GM23248 (cell line): ENCODE measurements at regions not wholly inside any gene's neighbourhood (a gene's known extent, or its start where the extent isn't known, plus 50 kb on each side); places are given as distances from the start of the nearest gene placed in this dataset.

Experiments
- DNase-seq: peaks from one replicate; pipeline ENCODE4 v3.0.0-alpha.2; 2015
- H2AFZ ChIP-seq: fragments of 200-600 bp; sonication (generic); 2 replicates; pipeline ENCODE4 v1.6.1; 2016; ENCODE audit warnings: antibody characterized with exemption
- H3F3A ChIP-seq: fragments of 200-600 bp; sonication (generic); 2 replicates; pipeline ENCODE4 v1.6.1; 2016; ENCODE audit warnings: mild to moderate bottlenecking, antibody characterized with exemption, mixed run types; ENCODE audit not compliant: insufficient read depth
- H3K27ac ChIP-seq: fragments of 200-600 bp; sonication (generic); 2 replicates; pipeline ENCODE4 v1.5.1; 2016; ENCODE audit warnings: mild to moderate bottlenecking
- H3K27me3 ChIP-seq: fragments of 200-600 bp; sonication (generic); replicated peaks from 2 replicates; pipeline ENCODE4 v1.6.1; 2016; ENCODE audit warnings: mild to moderate bottlenecking; ENCODE audit not compliant: insufficient read depth
- H3K36me3 ChIP-seq: fragments of 200-600 bp; sonication (generic); 2 replicates; pipeline ENCODE4 v1.6.1; 2016; ENCODE audit warnings: low read depth, mild to moderate bottlenecking
- H3K4me1 ChIP-seq: fragments of 200-600 bp; sonication (generic); 2 replicates; pipeline ENCODE4 v1.6.1; 2016; ENCODE audit warnings: mild to moderate bottlenecking; ENCODE audit not compliant: insufficient read depth
- H3K4me2 ChIP-seq: fragments of 200-600 bp; sonication (generic); one replicate; pipeline ENCODE4 v1.6.1; 2016; ENCODE audit warnings: mild to moderate bottlenecking; ENCODE audit not compliant: unreplicated experiment
- H3K4me3 ChIP-seq: fragments of 200-600 bp; sonication (generic); 2 replicates; pipeline ENCODE4 v1.5.1; 2016; ENCODE audit warnings: mild to moderate bottlenecking
- H3K79me2 ChIP-seq: fragments of 200-600 bp; sonication (generic); 2 replicates; pipeline ENCODE4 v1.6.1; 2016; ENCODE audit warnings: mild to moderate bottlenecking; ENCODE audit not compliant: insufficient read depth
- H3K9ac ChIP-seq: fragments of 200-600 bp; sonication (generic); 2 replicates; pipeline ENCODE4 v1.6.1; 2016; ENCODE audit warnings: mild to moderate bottlenecking
- H3K9me2 ChIP-seq: fragments of 200-600 bp; sonication (generic); 2 replicates; pipeline ENCODE4 v1.6.1; 2016; ENCODE audit warnings: mixed run types, mild to moderate bottlenecking, moderate library complexity; ENCODE audit not compliant: insufficient read depth
- H3K9me3 ChIP-seq: fragments of 200-600 bp; sonication (generic); one replicate; pipeline ENCODE4 v1.6.1; 2017; ENCODE audit warnings: low read depth
- H4K20me1 ChIP-seq: fragments of 200-600 bp; sonication (generic); 2 replicates; pipeline ENCODE4 v1.6.0; 2016; ENCODE audit not compliant: insufficient read depth
- EZH2 ChIP-seq: fragments of 200-600 bp; sonication (generic); IDR thresholded peaks from 2 replicates; pipeline ENCODE4 v1.6.1; 2018; ENCODE audit warnings: antibody characterized with exemption, mild to moderate bottlenecking; ENCODE audit not compliant: insufficient read depth, poor library complexity, severe bottlenecking
- EZH2phosphoT487 ChIP-seq: fragments of 200-600 bp; sonication (generic); IDR thresholded peaks from 2 replicates; pipeline ENCODE4 v1.6.1; 2018; ENCODE audit warnings: antibody characterized with exemption, moderate library complexity, mild to moderate bottlenecking, low read depth; ENCODE audit not compliant: insufficient read depth
- WGBS, 2 experiments: methylation state at CpG; one replicate each; pipeline ENCODE4 v1.1.6; 2015 to 2017; ENCODE audit warnings: low lambda C conversion rate in 2 of 2, low coverage in 1 of 2; ENCODE audit errors: missing lambda C conversion rate in 2 of 2; 5-methylcytosine and 5-hydroxymethylcytosine counted together
- in situ Hi-C: fragments of 300-500 bp; cut with MboI; formaldehyde crosslinking; loops from 2 replicates; pipeline ENCODE4 v1.15.0; 2020

DNA sequence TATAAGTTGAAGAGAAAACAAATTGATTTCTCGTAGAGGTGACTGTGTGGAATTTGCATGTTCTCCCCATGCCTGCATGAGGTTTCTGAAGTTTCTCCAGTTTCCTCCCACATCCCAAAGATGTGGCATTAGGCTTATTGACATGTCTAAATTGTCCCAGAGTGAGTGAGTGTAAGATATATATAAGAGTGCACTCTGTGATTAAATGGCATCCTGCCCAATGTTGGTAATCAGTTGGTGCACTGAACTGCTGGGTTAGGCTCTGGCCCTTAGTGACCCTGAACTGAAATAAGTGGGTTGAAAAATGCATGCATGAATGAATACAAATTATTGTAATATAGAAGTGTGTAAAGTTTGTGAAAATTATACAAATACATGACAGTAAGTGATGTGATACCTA, 1106.5 kb downstream of the TECRL start:
- no peaks in the 10 kb centered on the region for H3K27me3 ChIP-seq
- H4K20me1 ChIP-seq, result no peaks in the 10 kb centered on the region
- no peaks in the 10 kb centered on the region for H3K9me2 ChIP-seq
- H3K9ac ChIP-seq, result no peak overlapping the region
- no peaks in the 10 kb centered on the region for H3K4me1 ChIP-seq
- no peaks in the 10 kb centered on the region for H3F3A ChIP-seq
- H3K4me3 ChIP-seq, result no peak overlapping the region
- 5 to 8% methylated on average over 1 of the region's 1 CpG for WGBS, 2 experiments
- H3K36me3 ChIP-seq, result no peaks in the 10 kb centered on the region
- in situ Hi-C loops, result no loop called here
- no peak overlapping the region for H3K27ac ChIP-seq
- H2AFZ ChIP-seq, result no peak overlapping the region
- no peak overlapping the region for H3K4me2 ChIP-seq
- H3K9me3 ChIP-seq, result no peaks in the 10 kb centered on the region
- no peak for TF ChIP-seq EZH2phosphoT487
- no peak for TF ChIP-seq EZH2
- no peaks in the 10 kb centered on the region for H3K79me2 ChIP-seq
- DNase-seq, result no peak

DNA sequence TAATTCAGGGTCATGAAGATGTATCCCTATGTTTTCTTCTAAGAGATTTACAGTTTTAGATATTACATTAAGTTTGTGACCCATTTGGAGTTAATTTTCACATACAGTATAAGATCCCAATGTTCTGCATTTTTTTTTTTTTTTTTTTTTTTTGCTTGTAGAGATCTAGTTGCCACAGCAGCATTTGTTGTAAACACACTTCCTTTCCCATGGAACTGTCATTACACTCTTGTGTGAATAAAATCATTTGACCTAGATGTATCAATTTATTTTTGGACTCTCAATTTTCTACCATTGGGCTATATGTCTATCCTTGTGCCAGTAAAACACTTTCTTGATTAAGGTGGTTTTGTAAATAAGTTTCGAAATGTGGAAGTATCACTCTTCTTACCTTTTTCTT, 1107.2 kb downstream of the TECRL start:
- Histone ChIP-seq H3K27me3 (no peaks in the 10 kb centered on the region), H3K79me2 (no peaks in the 10 kb centered on the region), H3K4me3 (no peak overlapping the region), H3F3A (no peaks in the 10 kb centered on the region), H2AFZ (no peak overlapping the region), H3K9ac (no peak overlapping the region), H3K36me3 (no peaks in the 10 kb centered on the region), H3K4me2 (no peak overlapping the region), H3K9me3 (no peaks in the 10 kb centered on the region), H4K20me1 (no peaks in the 10 kb centered on the region), H3K4me1 (no peaks in the 10 kb centered on the region), H3K27ac (no peak overlapping the region), H3K9me2 (no peaks in the 10 kb centered on the region)
- WGBS, 2 experiments, result 19 to 21% methylated on average over 1 of the region's 1 CpG
- TF ChIP-seq EZH2 (no peak), EZH2phosphoT487 (no peak)
- no peak for DNase-seq
- in situ Hi-C loops, result no loop called here

DNA sequence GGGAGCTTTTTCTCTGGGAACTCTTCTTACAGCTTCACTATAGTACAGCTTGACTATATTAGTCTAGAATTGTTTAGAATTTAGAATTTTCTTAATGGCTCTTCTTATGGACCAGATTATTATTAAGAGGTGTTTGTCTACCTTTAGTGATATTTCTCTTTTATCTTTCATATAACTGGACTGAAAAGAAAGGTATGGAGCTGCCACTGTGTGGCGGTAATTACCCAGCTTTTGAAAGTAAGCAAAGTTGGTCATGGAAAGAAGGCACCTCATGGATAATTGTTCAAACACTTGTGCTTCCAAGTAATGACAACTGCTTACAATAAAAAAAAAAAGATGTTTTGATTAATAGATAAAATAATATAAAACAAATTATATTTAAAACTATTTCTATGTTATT, 1112.5 kb downstream of the TECRL start:
- H3K4me1 ChIP-seq, result no peaks in the 10 kb centered on the region
- H2AFZ ChIP-seq, result no peak overlapping the region
- no peak for TF ChIP-seq EZH2
- no peak for TF ChIP-seq EZH2phosphoT487
- no peak overlapping the region for H3K4me2 ChIP-seq
- no peak overlapping the region for H3K9ac ChIP-seq
- H3K4me3 ChIP-seq, result no peak overlapping the region
- H4K20me1 ChIP-seq, result no peaks in the 10 kb centered on the region
- H3K79me2 ChIP-seq, result no peaks in the 10 kb centered on the region
- no peaks in the 10 kb centered on the region for H3K9me2 ChIP-seq
- no peaks in the 10 kb centered on the region for H3K27me3 ChIP-seq
- in situ Hi-C loops, result no loop called here
- 9 to 10% methylated on average over 1 of the region's 1 CpG for WGBS, 2 experiments
- no peaks in the 10 kb centered on the region for H3K36me3 ChIP-seq
- H3K9me3 ChIP-seq, result no peaks in the 10 kb centered on the region
- no peak overlapping the region for H3K27ac ChIP-seq
- DNase-seq, result no peak
- no peaks in the 10 kb centered on the region for H3F3A ChIP-seq

DNA sequence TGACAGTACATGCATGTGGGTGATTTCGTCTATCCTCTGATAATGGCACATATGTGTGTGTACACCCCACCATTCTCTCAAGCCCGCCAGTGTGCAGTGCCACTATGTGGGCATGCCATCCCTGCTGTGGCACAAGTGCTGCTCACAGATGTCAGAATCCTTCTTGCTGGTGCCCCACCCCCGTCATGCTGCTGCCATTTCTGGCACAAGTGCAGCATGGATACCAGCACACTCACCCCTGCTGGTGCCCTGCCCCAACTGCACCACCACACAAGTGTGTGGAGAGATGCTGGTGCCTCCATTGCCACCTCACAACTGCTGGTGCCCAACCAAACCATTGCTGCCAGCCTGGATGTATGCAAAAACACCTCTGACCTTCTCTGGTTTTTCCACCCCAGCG, 1133.8 kb downstream of the TECRL start:
- TF ChIP-seq EZH2phosphoT487, result no peak
- no peak for TF ChIP-seq EZH2
- no peaks in the 10 kb centered on the region for H4K20me1 ChIP-seq
- no peak overlapping the region for H3K4me2 ChIP-seq
- 16 to 23% methylated on average over 4 of the region's 4 CpGs for WGBS, 2 experiments
- H3K79me2 ChIP-seq, result no peaks in the 10 kb centered on the region
- no peak overlapping the region for H3K4me3 ChIP-seq
- peaks cover 5% of the 10 kb centered on the region for H3K9me3 ChIP-seq
- no peak overlapping the region for H2AFZ ChIP-seq
- no peak overlapping the region for H3K27ac ChIP-seq
- H3F3A ChIP-seq, result no peaks in the 10 kb centered on the region
- no peak for DNase-seq
- no peak overlapping the region for H3K9ac ChIP-seq
- in situ Hi-C loops, result no loop called here
- H3K4me1 ChIP-seq, result no peaks in the 10 kb centered on the region
- H3K9me2 ChIP-seq, result no peaks in the 10 kb centered on the region
- H3K27me3 ChIP-seq, result no peaks in the 10 kb centered on the region
- no peaks in the 10 kb centered on the region for H3K36me3 ChIP-seq

- TF ChIP-seq EZH2phosphoT487, result no peak
- no peak for TF ChIP-seq EZH2
- Histone ChIP-seq H3K36me3 (no peaks in the 10 kb centered on the region), H3K79me2 (no peaks in the 10 kb centered on the region), H3K4me3 (no peak overlapping the region), H3K4me2 (no peak overlapping the region), H3K27ac (no peak overlapping the region), H2AFZ (no peak overlapping the region), H3K4me1 (no peaks in the 10 kb centered on the region), H3K9ac (no peak overlapping the region), H3K9me2 (no peaks in the 10 kb centered on the region), H3K9me3 (peaks cover 5% of the 10 kb centered on the region), H4K20me1 (no peaks in the 10 kb centered on the region), H3F3A (no peaks in the 10 kb centered on the region), H3K27me3 (no peaks in the 10 kb centered on the region)
- in situ Hi-C loops, result no loop called here
- no peak for DNase-seq
- 40 to 49% methylated on average over 1 of the region's 1 CpG for WGBS, 2 experiments
Observed at GRCh38 chr4:63269156-63269555, 1140.1 kb downstream of the TECRL start.
